ENCODE measurements at regions not wholly inside any gene's neighbourhood (a gene's known extent, or its start where the extent isn't known, plus 50 kb on each side); places are given as distances from the start of the nearest gene placed in this dataset.
"Not testable (repeated sequence)": the region's sequence is repeated elsewhere in the genome, so short reads cannot be mapped to it uniquely, and the experiment has no call there.

GRCh38 chr7:28330384-28331070 lies 81.8 kb upstream of the CREB5 start:
- ATAC-seq: no peak

GRCh38 chr7:28332046-28332445 lies 80.3 kb upstream of the CREB5 start:
- no peak for ATAC-seq

GRCh38 chr7:28333548-28333947 lies 78.8 kb upstream of the CREB5 start:
- not testable (repeated sequence) for ATAC-seq

- no peak for ATAC-seq
These were observed 75.5 kb upstream of the CREB5 start for GRCh38 chr7:28336806-28337205.

GRCh38 chr7:28338041-28338440 lies 74.3 kb upstream of the CREB5 start:
- no peak for ATAC-seq

GRCh38 chr7:28343462-28343861 lies 68.9 kb upstream of the CREB5 start:
- ATAC-seq: no peak

- no peak for ATAC-seq
These were observed 66.1 kb upstream of the CREB5 start for GRCh38 chr7:28346256-28346655.

- peak; percentile 20 for ATAC-seq
These were observed 65.5 kb upstream of the CREB5 start for GRCh38 chr7:28346676-28347363.

- no peak for ATAC-seq
These were observed 64.6 kb upstream of the CREB5 start for GRCh38 chr7:28347475-28348318.

- ATAC-seq: no peak
These were observed 63.7 kb upstream of the CREB5 start for GRCh38 chr7:28348636-28349035.

- ATAC-seq: no peak
These were observed 62.7 kb upstream of the CREB5 start for GRCh38 chr7:28349637-28350036.

GRCh38 chr7:28350662-28351061 lies 61.7 kb upstream of the CREB5 start:
- no peak for ATAC-seq

- no peak for ATAC-seq
These were observed 60.9 kb upstream of the CREB5 start for GRCh38 chr7:28351450-28351849.

GRCh38 chr7:28354601-28355402 lies 57.5 kb upstream of the CREB5 start:
- peak; percentile 96 for ATAC-seq

GRCh38 chr7:28355635-28356319 lies 56.5 kb upstream of the CREB5 start:
- ATAC-seq: no peak

- no peak for ATAC-seq
These were observed 55.7 kb upstream of the CREB5 start for GRCh38 chr7:28356619-28357018.

- peak; percentile 80 for ATAC-seq
These were observed 53.9 kb upstream of the CREB5 start for GRCh38 chr7:28358423-28358868.

GRCh38 chr7:28360739-28361138 lies 51.6 kb upstream of the CREB5 start:
- ATAC-seq: no peak

- no peak for ATAC-seq
These were observed 50.8 kb upstream of the CREB5 start for GRCh38 chr7:28361551-28361950.

GRCh38 chr7:28362182-28362581 lies 50.1 kb upstream of the CREB5 start:
- no peak for ATAC-seq
